Liver (tissue), 3 donors: ENCODE measurements at regions not wholly inside any gene's neighbourhood (a gene's known extent, or its start where the extent isn't known, plus 50 kb on each side); places are given as distances from the start of the nearest gene placed in this dataset.

Source experiments
- ATF3 ChIP-seq: IDR thresholded peaks from 2 replicates; pipeline ENCODE4 v1.6.1; 2016; ENCODE audit warnings: antibody characterized with exemption
- CTCF ChIP-seq: fragments of 150-350 bp; IDR thresholded peaks from 2 replicates; pipeline ENCODE4 v1.5.1; 2017; ENCODE audit warnings: improper control_type of control experiment, low read depth, low read length; ENCODE audit not compliant: missing input control
- EGR1 ChIP-seq, 2 donors: IDR thresholded peaks; 2 replicates each; pipeline ENCODE4 v1.6.1; 2016 to 2018; ENCODE audit warnings: antibody characterized with exemption in 2 of 2, low read depth in 2 of 2
- FOXA1 ChIP-seq: IDR thresholded peaks from 2 replicates; pipeline ENCODE4 v1.6.1; 2016; ENCODE audit warnings: antibody characterized with exemption
- JUND ChIP-seq, 2 donors: IDR thresholded peaks; 2 replicates each; pipeline ENCODE4 v1.6.1; 2016; ENCODE audit warnings: antibody characterized with exemption in 2 of 2
- MAX ChIP-seq: IDR thresholded peaks from 2 replicates; pipeline ENCODE4 v1.6.1; 2016; ENCODE audit warnings: antibody characterized with exemption
- RAD21 ChIP-seq, 2 donors: IDR thresholded peaks; 2 replicates each; pipeline ENCODE4 v1.6.1; 2016; ENCODE audit warnings: antibody characterized with exemption in 2 of 2, mild to moderate bottlenecking in 2 of 2
- REST ChIP-seq: IDR thresholded peaks from 2 replicates; pipeline ENCODE4 v1.6.1; 2016; ENCODE audit warnings: antibody characterized with exemption, mild to moderate bottlenecking
- SP1 ChIP-seq: IDR thresholded peaks from 2 replicates; pipeline ENCODE4 v1.6.1; 2018; ENCODE audit warnings: antibody characterized with exemption, mild to moderate bottlenecking
- TAF1 ChIP-seq: conservative IDR thresholded peaks from 2 replicates; pipeline ENCODE4 v1.6.1; 2016; ENCODE audit warnings: antibody characterized with exemption, mild to moderate bottlenecking
- YY1 ChIP-seq: IDR thresholded peaks from 2 replicates; pipeline ENCODE4 v1.6.1; 2016; ENCODE audit warnings: antibody characterized with exemption, mild to moderate bottlenecking
- ZBTB33 ChIP-seq: IDR thresholded peaks from 2 replicates; pipeline ENCODE4 v1.6.1; 2016; ENCODE audit warnings: antibody characterized with exemption
- donor health status: healthy.
- donor health status: healthy.

GRCh38 chr12:89236237-89236636, 116.1 kb downstream of the DUSP6 start:
- TF ChIP-seq CTCF (no peak), SP1 (no peak), MAX (no peak), ZBTB33 (no peak), TAF1 (no peak), EGR1 (IDR thresholded peaks at IDR 0.05; ENCODE audit: low read depth in 2 of 2) (no peak), JUND (IDR thresholded peaks at IDR 0.05) (no peak), YY1 (no peak), RAD21 (IDR thresholded peaks at IDR 0.05) (no peak), ATF3 (no peak), REST (no peak), FOXA1 (no peak)
